ENCODE measurements at regions not wholly inside any gene's neighbourhood (a gene's known extent, or its start where the extent isn't known, plus 50 kb on each side); places are given as distances from the start of the nearest gene placed in this dataset.

DNA sequence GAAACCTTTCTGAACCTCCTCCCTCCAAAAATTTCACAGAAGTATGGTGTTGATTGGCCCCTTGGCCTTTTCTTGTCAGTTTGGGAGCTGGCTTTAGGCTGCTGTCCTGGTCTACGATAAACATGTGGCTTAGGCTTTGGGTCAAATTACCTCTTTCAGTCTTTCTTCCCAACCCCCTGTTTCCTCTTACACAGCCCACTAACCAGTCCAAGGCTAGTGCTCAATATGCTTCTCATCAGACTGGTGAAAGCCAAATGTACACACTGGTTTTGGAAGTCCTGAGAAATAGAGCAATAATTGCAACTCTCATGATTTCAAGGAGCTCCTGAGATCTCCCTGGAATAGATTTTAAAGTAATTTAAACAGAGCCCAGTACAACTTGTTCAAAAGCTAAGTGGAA is 933.7 kb upstream of the GJE1 start:
- TF ChIP-seq YY1 (IDR thresholded peaks at IDR 0.05; ENCODE audit: insufficient read depth, insufficient read length) (no peak), ZNF274 (IDR thresholded peaks at IDR 0.05; ENCODE audit: low read depth, low read length) (no peak), SUZ12 (IDR thresholded peaks at IDR 0.05; ENCODE audit: extremely low read depth, insufficient read depth, insufficient read length) (no peak)
